ENCODE measurements at regions not wholly inside any gene's neighbourhood (a gene's known extent, or its start where the extent isn't known, plus 50 kb on each side); places are given as distances from the start of the nearest gene placed in this dataset.

DNA sequence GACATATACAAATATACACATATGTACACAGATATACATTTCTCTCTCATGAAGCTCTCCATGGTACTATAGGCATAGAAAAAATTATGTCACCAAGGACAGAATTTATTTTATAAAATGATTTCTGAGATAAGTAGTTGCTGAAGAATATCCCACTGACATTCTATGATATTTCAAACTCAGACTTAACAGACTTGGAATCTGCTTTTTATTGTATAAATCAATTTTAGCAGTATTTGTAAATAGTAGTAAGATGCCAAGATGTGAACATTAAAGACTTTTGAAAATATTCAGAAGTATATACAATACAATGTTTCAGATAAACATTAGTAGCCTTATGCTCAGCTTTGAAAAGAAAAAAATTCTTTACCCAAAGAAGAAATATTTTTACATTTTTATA lies 107.4 kb upstream of the ARGLU1 start:
- TF ChIP-seq, protein P1, sequence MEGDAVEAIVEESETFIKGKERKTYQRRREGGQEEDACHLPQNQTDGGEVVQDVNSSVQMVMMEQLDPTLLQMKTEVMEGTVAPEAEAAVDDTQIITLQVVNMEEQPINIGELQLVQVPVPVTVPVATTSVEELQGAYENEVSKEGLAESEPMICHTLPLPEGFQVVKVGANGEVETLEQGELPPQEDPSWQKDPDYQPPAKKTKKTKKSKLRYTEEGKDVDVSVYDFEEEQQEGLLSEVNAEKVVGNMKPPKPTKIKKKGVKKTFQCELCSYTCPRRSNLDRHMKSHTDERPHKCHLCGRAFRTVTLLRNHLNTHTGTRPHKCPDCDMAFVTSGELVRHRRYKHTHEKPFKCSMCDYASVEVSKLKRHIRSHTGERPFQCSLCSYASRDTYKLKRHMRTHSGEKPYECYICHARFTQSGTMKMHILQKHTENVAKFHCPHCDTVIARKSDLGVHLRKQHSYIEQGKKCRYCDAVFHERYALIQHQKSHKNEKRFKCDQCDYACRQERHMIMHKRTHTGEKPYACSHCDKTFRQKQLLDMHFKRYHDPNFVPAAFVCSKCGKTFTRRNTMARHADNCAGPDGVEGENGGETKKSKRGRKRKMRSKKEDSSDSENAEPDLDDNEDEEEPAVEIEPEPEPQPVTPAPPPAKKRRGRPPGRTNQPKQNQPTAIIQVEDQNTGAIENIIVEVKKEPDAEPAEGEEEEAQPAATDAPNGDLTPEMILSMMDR (conservative IDR thresholded peaks at IDR 0.05; ENCODE audit: low read length) = no peak
- no peak for TF ChIP-seq EZH2phosphoT487 (IDR thresholded peaks at IDR 0.05; ENCODE audit: borderline replicate concordance)
